ENCODE measurements at regions not wholly inside any gene's neighbourhood (a gene's known extent, or its start where the extent isn't known, plus 50 kb on each side); places are given as distances from the start of the nearest gene placed in this dataset.

DNA sequence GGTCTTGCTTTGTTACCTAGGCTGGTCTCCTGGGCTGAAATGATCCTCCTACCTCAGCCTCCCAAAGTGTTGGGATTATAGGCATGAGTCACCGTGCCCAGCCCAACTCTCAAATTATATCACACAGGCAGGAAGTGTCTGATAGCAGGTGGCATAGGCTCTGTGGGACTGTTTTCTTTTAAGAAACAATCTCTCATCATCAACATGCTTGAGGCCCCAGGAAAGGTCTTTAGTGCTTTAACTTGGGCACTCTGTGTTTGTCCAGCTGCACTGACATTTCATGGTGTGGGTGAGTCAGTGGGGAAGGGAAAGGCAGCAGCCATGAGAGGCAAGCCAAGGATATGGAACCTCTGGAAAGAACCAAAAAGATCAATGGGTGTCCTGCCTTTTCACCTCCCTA is 88.1 kb upstream of the TSPAN5 start:
- H3K27me3 Mint-ChIP-seq (ENCODE audit: unreplicated experiment): no peaks in the 10 kb centered on the region
- no peaks in the 10 kb centered on the region for H3K36me3 Mint-ChIP-seq (ENCODE audit: insufficient read depth, unreplicated experiment)
- intact Hi-C loops (cut with micrococcal nuclease; ENCODE audit: unreplicated experiment): no loop called here
- DNase-seq: no peak
- CTCF ChIA-PET: no interaction called here
- H3K4me1 Mint-ChIP-seq (ENCODE audit: low read depth, unreplicated experiment): no peaks in the 10 kb centered on the region
- H3K4me3 Mint-ChIP-seq (ENCODE audit: low read depth, unreplicated experiment): no peak overlapping the region
- no peak overlapping the region for H3K27ac Mint-ChIP-seq (ENCODE audit: unreplicated experiment)
- no peaks in the 10 kb centered on the region for H3K9me3 Mint-ChIP-seq (ENCODE audit: low read depth, unreplicated experiment)
- no TSS peak for BruUV-seq (replicated peaks)
- TF ChIP-seq, protein P1, sequence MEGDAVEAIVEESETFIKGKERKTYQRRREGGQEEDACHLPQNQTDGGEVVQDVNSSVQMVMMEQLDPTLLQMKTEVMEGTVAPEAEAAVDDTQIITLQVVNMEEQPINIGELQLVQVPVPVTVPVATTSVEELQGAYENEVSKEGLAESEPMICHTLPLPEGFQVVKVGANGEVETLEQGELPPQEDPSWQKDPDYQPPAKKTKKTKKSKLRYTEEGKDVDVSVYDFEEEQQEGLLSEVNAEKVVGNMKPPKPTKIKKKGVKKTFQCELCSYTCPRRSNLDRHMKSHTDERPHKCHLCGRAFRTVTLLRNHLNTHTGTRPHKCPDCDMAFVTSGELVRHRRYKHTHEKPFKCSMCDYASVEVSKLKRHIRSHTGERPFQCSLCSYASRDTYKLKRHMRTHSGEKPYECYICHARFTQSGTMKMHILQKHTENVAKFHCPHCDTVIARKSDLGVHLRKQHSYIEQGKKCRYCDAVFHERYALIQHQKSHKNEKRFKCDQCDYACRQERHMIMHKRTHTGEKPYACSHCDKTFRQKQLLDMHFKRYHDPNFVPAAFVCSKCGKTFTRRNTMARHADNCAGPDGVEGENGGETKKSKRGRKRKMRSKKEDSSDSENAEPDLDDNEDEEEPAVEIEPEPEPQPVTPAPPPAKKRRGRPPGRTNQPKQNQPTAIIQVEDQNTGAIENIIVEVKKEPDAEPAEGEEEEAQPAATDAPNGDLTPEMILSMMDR (IDR thresholded peaks at IDR 0.05; ENCODE audit: unreplicated experiment): no peak

- no TSS peak for BruUV-seq (replicated peaks)
- Mint-ChIP-seq H3K9me3 (ENCODE audit: low read depth, unreplicated experiment) (no peaks in the 10 kb centered on the region), H3K27me3 (ENCODE audit: unreplicated experiment) (no peaks in the 10 kb centered on the region), H3K4me1 (ENCODE audit: low read depth, unreplicated experiment) (no peaks in the 10 kb centered on the region), H3K36me3 (ENCODE audit: insufficient read depth, unreplicated experiment) (no peaks in the 10 kb centered on the region), H3K27ac (ENCODE audit: unreplicated experiment) (no peak overlapping the region), H3K4me3 (ENCODE audit: low read depth, unreplicated experiment) (no peak overlapping the region)
- TF ChIP-seq, protein P1 (IDR thresholded peaks at IDR 0.05; ENCODE audit: unreplicated experiment): no peak
- intact Hi-C loops (cut with micrococcal nuclease; ENCODE audit: unreplicated experiment): no loop called here
- no peak for DNase-seq
- CTCF ChIA-PET: no interaction called here
Measured at GRCh38 chr4:98745366-98745765, 87.0 kb upstream of the TSPAN5 start.

- Mint-ChIP-seq H3K36me3 (ENCODE audit: insufficient read depth, unreplicated experiment) (no peaks in the 10 kb centered on the region), H3K4me1 (ENCODE audit: low read depth, unreplicated experiment) (no peaks in the 10 kb centered on the region), H3K27me3 (ENCODE audit: unreplicated experiment) (no peaks in the 10 kb centered on the region), H3K27ac (ENCODE audit: unreplicated experiment) (no peak overlapping the region), H3K9me3 (ENCODE audit: low read depth, unreplicated experiment) (no peaks in the 10 kb centered on the region), H3K4me3 (ENCODE audit: low read depth, unreplicated experiment) (no peak overlapping the region)
- no peak for DNase-seq
- intact Hi-C loops (cut with micrococcal nuclease; ENCODE audit: unreplicated experiment): no loop called here
- no TSS peak for BruUV-seq (replicated peaks)
- TF ChIP-seq, protein P1 (IDR thresholded peaks at IDR 0.05; ENCODE audit: unreplicated experiment): no peak
- CTCF ChIA-PET: no interaction called here
Measured at GRCh38 chr4:98744372-98745150, 86.2 kb upstream of the TSPAN5 start.

- H3K4me3 Mint-ChIP-seq (ENCODE audit: low read depth, unreplicated experiment): no peak overlapping the region
- H3K27me3 Mint-ChIP-seq (ENCODE audit: unreplicated experiment): no peaks in the 10 kb centered on the region
- CTCF ChIA-PET: no interaction called here
- H3K9me3 Mint-ChIP-seq (ENCODE audit: low read depth, unreplicated experiment): peaks cover 2% of the 10 kb centered on the region
- BruUV-seq (replicated peaks): no TSS peak
- no peak overlapping the region for H3K27ac Mint-ChIP-seq (ENCODE audit: unreplicated experiment)
- TF ChIP-seq, protein P1 (IDR thresholded peaks at IDR 0.05; ENCODE audit: unreplicated experiment): no peak
- H3K4me1 Mint-ChIP-seq (ENCODE audit: low read depth, unreplicated experiment): no peaks in the 10 kb centered on the region
- H3K36me3 Mint-ChIP-seq (ENCODE audit: insufficient read depth, unreplicated experiment): no peaks in the 10 kb centered on the region
- DNase-seq: no peak
- intact Hi-C loops (cut with micrococcal nuclease; ENCODE audit: unreplicated experiment): no loop called here
Measured at GRCh38 chr4:98741952-98742351, 83.5 kb upstream of the TSPAN5 start.

All from Calu3 (cell line).